Activated effector memory CD4-positive, alpha-beta T cell treated with Interleukin-2 at 50 U/mL for 16 hours (primary cell): ENCODE measurements at regions not wholly inside any gene's neighbourhood (a gene's known extent, or its start where the extent isn't known, plus 50 kb on each side); places are given as distances from the start of the nearest gene placed in this dataset.

ENCODE experiments used
- DNase-seq: peaks from one replicate; pipeline ENCODE4 v3.0.0-alpha.2; 2020

DNA sequence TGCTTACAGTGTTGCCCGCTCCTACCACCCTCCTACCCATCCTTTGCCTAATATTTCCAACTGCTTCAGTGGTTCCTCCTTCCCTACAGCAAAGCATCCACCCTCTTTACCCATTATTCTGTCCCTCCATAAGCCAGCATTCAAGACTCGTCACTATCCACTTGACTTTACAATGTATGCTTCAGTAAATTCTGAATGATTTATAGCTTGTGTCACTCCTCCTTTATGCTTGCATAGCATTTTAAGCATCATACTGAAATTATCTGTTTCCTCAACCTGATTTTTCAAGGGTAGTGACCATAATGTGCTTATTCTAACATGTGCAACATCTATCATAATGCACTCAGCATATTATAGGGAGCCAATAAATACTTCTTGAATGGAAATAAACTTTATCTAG lies 365.5 kb downstream of the RAB28 start:
- DNase-seq: no peak

DNA sequence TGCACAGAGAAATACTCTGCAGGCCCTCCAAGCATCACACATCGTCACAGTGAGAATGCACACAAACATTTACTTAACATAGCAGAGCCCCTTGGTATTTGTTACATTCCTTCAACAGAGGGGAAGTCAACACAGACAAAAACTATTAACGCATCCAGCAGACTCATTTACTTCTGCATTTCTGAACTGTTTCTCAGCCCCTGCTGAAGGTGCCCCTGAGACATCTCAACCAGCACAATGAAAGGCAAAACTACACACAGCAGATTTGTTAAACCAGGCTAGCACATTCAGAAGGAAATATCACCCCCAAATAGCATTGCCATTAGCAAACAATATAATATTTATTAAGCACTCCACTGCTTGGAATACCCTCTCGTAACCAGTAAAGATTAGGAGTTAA lies 367.0 kb downstream of the RAB28 start:
- DNase-seq: no peak

DNA sequence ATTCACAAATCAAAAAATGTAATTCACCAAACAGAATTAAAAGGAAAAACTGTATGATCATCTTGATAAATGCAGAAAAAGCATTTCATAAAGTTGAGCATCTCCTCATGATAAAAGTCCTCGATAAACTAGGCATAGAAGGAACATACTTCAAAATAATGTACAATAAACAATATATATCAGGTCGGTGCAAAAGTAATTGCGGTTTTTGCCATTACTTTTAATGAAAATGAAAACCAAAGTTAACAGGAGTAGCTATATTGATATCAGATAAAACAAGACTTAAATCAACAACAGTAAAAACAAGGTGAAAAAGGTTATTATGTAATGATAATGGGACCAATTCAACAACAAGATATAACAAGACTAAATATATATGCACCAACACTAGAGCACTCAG lies 372.1 kb downstream of the RAB28 start:
- DNase-seq: no peak

DNA sequence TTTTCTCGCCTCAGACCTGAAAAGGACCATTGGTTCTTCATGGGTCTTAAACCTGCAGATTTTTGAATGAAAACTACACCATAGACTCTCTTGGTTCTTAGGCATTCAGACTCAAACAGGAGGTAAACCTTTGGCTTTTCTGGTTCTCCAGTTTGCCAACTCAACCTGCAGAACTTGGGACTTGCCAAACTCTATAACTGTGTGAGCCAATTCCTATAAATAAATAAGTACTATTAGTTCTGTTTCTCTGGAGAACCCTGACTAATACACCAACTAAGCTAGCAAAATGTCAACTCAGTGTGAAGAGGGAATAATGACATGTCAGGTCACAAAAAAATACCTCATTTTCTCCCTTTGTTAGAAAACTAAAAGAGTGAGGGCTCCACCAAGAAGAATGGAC lies 374.6 kb downstream of the RAB28 start:
- DNase-seq: no peak

DNA sequence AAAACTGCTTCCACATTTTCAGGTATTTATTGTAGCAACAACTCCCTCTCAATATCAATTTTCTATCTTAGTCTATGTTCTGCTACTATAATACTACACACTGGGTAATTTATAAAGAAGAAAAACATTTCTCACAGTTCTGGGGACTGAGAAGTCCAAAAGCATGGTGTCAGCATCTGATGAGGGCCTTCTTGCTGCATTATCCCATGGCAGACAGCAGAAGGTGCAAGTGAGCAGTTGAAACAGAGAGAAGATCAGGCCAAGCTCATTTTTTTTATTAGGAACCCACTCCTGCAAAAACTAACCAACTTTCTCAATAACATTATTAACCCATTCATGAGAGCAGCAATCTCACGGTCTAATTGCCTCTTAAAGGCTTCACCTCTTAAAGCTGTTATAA lies 376.0 kb downstream of the RAB28 start:
- no peak for DNase-seq

DNA sequence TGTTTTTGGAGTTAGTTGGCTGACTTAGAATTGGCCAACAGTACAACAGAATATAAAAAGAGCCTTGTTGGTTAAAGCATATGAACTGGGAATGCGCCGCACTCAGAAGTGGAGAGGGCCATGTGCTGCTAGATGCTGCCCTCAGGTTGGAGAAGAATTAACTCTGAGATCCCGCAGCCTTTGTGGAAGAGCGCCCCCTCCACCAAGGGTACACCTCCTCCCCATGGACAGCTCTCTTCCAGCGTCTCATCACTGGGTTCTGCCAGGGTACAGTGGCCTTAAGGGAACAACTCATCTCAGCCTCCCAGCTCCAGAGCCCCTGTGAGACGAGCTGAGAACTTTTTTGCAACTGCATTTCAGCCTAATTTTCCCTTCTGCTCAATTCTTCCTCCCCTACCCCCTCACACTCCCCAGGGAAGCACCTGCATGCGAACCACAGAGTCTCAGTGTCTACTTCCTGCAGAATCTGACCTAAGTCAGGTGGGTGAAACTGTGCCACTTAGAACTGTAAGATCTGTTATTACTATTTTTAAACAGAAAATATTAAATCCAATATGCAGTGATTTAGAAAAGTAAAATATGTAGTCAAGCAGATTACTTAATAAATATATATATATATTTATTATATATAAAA lies 380.6 kb downstream of the RAB28 start:
- DNase-seq: no peak

DNA sequence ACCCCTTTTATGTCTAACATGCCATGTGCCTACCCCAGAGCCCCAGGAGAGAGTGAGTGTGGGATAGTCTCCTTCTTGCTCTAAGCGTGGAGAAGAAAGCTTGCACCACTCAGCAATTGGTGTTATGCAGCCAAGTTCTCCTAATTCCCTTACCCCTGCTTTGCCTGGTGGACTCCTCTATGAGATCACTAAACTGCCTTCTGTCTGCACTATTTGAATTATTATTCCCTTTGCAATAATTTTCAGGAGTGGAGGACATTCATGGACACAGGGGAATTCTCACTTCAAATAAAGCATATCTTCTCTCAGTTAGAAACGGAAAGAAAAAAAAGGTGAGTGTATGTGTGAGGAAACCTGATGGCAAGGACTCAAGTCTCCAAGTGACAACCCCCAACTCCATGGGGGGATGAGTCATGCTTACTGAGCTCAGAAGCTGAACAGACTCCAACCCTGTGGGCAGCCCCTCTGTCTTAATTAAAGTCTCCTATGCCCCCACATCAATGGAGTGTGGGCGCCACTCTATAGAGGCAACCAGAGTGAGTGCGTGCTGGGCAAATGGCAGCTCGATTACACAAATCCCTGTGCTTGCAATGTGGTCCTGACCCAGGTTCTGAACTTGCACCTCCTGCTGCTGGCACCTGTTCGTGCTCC lies 381.9 kb downstream of the RAB28 start:
- no peak for DNase-seq

DNA sequence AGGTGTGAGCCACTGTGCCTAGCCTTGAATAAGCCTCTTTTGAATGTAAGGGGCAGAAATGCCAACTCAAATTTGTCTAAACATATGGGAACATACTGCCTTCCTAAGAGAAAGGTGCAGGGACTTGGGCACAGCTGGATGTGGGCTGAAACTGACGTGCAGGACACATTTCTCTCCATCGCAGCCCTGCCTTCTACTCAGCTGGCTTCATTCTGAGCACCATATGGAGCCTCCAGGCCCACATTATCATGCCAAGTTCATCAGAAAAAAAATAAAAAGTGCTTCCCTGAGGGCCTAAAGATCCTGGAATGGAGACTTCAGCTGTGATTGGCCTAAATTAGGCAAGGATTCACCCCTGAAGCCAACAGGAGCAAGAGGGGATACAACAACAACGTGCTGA lies 386.2 kb downstream of the RAB28 start:
- DNase-seq: no peak

DNA sequence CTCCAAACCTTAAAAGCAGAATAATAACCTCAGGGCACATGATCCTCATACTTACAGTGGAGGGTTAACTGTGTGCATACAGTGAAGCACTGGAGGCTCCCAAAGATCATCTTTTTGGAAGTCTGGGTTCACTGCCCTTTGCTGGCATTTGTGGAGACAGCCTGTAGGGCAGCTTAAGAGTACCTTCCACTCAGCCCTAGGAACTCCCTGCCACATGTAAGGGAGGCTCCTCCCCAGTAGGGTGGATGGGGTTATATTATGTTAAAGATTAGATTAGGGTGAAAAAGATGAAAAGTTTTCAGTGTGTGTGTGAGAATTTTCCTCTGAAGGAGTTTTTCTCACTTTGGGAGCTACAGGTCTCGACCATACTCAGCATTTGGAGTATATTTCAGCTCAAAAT lies 388.4 kb downstream of the RAB28 start:
- no peak for DNase-seq

DNA sequence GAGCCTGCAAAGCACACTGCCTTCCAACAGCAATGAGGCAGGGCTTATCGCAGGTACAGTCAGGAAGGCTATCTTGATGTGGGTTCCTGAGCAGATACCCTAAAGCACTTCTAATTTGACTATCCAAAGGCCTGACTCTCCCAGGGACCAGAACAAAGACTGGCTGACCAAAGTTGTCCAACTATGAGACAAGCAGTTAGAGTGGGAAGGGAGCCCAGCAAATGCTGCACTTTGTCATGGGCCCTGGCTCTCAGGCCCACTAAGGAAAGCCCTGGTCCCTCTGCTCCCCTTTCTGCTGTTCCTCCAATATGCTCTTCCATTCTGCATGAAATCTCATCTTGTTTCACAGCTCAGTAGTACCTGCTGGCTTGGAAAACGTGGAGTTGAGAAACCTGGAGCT lies 391.0 kb downstream of the RAB28 start:
- no peak for DNase-seq

DNA sequence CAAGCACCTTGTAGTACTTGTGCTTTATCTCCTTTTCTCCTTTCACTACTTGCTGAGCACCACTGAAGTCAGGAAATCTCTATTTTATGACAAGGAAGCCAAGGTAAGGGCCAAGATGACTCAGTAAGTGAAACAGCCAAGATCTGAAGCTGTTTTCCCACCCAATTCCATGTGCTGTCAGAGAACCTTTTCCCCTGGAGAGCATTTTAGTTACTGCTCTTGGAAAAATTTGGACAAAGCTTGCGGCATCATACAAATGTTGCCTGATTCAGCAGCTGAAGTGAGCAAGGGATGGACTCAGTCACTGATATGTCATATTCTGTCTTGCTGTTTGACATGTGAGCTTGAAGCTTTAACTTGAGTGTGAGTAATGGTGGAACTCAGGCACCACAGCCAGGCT lies 391.4 kb downstream of the RAB28 start:
- no peak for DNase-seq

DNA sequence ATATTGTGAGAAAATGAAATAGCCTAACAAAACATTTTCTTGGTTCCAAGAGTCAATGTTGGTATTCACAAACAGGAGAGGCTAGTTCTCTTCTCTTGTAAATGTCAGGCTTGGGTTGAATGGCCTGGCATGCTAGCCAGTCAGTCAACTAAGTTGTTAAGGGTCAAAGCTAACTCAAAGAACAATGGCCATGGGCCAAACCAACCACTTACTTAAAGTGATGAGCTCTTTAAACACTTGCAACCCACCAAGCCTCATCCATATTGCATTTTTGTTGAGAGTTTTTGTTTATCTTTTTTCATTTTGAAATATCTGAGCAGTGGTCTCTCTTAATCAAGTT lies 394.5 kb downstream of the RAB28 start:
- DNase-seq: no peak

DNA sequence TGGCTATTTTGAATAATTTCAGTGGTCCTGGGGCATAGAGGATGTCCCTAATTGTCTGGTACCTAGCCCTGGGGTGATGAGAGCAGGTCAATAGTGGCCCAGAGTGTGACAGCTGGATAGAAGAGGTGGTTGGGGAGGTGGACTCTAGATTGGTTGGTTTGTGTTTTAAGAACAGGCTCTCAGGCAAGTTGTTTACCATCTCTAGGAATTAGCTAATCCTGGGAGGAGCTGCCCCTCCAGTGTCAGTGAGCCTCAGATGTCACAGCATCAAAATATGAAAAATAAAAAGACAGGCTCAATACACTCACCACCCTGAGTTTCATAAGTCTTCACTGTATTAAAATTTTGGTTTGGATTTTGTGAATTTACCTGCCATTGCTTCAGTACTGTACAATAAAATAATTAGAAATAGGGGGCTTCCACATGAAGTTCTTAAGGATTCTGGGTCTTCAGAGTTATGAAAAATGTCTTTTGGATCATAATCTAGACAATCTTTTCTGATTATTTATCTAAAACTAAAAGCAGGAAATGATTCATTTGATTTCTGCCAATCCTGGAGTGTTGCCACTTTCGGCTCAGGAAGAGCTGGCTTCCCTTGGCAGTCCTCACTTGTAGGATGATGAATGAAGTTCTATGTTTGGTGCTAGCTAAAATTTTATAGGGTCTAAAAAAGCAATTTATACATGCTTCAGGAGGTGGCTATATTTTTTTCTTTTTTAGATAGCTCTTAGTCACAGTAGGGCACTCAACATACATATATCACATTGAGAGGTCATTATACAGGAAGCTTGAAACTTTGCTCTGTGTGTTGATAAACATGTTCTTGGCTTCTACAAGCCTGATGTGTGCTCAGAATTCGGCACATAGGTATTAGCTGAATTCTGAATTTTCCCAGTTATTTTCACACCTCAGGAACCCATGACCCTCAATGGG lies 395.1 kb downstream of the RAB28 start:
- DNase-seq: no peak

DNA sequence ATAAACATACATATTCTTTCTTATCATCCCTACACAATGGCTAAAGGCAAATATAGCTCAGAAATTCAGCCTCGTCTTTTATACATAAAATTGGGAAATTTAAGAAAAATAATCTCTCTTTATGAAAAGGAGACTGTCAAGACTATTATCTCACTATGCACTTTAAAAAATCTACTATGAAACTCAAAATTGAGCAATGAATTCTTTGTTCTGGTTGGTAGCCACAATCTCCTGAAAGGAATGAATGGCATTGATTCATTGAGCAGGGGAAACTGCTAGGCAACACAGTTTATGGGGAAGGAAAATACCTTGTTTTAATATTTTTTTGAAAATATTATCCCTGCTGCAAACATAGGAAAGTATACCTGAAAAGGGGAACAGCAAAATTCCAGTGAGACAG lies 397.1 kb downstream of the RAB28 start:
- DNase-seq: no peak

DNA sequence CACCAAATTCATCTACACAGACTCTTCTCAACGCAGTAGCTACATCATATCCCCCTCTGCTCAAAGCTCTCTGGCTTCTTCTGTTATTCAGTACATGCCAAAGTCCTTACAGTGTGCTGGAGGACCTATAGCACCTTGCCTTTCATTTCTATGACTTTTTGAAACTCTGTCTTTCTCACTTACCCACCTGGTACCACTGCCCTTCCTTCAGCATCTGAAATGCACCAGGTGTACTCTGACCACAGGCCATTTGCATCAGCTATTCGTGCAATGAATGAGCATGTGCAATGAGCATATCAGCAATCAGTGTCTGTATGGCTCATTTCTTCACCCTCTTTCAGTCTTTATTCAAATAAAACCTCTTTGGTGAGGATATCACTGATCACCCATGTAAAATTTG lies 399.9 kb downstream of the RAB28 start:
- no peak for DNase-seq

DNA sequence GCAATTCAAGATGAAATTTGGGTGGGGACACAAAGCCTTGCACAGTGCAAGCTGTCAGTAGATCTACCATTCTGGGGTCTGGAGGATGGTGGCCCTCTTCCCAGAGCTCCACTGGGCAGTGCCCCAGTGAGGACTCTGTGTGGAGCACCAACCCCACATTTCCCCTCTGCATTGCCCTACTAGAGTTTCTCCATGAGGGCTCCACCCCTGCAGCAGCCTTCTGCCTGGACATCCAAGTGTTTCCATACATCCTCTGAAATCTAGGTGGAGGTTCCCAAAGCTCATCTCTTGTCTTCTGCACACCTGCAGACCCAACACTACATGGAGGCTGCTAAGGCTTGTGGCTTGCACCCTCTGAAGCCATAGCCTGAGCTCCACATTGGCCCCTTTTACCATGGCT lies 402.3 kb downstream of the RAB28 start:
- DNase-seq: no peak

DNA sequence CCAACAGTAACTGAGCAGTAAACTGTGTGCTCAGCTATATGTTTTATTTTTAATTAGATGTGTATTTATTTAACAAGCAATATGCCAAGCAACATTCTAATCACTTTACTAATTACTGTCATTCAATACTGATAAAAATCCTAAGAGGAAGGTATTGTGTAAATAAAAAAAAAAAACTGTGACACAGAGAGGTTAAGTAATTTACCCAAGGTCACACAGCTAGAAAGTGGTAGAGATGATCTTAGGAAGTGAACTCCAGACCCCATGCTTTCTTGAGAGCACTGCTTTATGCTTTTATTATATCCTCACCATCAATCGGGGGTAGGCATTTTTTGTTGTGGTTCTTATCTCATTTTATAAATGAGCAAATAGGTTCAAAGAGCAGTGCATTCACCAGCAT lies 417.1 kb downstream of the RAB28 start:
- no peak for DNase-seq

DNA sequence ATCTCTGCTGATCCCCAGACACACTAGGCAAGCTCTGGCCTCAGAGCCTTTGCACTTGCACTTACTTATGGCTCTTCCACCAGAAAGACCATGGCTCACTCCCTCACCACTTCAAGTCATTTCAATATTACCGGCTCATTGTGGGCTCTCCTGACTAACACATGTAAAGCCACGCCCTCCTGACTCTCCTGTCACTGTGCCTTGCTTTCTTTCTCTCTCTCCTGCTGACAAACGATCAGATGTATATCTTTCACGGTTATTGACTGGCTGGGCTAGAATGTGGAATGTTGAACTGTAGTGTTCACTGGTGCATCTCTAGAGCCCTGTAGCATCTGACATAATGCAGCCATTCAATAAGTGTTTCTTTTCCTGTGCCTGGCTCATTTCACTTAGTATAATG lies 425.1 kb downstream of the RAB28 start:
- no peak for DNase-seq

DNA sequence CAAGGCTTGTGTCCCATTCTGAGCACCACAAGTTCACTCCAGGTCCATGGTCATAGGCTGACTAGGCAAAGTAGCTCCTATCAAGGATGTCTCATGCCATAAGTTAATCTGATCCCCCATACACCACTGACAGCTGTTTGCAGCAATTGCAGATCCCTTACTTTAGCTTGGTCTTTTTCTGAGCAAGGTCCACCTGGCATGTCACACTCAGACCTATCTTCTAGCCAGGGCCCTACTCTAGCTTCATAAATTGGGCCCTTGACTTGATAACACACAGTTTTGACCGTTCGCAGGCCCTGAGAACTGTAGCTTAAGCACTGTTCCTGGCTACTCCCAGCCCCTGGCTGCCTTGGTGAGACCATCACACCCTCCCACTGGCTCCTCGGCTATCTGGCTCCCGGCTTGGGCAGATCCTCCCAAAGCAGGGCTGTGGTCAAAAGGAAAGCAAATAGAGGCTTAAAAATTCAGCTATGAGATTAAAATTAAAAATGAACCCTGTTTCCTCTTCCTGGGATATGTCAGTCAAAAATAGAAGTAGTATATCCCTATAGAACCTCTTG lies 427.4 kb downstream of the RAB28 start:
- no peak for DNase-seq

DNA sequence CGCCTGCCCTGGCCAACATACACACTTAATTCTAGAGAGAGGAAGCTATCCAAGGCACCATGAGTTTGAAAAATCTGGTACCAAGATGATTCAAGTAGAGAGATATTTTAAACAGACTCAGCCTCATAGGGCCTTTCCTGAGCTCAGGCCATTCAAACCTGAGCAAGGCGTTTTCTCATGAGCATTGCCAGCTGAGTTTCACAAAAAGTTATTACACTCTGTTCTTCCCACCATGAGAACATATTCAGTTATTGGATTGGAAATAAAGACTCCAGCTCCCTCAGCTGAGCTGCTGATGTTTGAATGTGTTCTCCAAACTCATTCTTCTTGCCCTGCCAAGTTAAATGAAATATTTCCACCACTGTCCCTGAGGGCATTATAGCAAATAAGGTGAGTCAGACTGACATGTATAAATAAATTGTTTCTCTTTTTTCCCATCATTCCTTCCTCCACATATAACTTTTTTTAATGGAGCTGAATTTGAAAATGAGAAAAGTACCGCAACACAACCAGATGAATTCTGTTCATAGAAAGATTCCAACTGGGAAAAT lies 429.6 kb downstream of the RAB28 start:
- no peak for DNase-seq

DNA sequence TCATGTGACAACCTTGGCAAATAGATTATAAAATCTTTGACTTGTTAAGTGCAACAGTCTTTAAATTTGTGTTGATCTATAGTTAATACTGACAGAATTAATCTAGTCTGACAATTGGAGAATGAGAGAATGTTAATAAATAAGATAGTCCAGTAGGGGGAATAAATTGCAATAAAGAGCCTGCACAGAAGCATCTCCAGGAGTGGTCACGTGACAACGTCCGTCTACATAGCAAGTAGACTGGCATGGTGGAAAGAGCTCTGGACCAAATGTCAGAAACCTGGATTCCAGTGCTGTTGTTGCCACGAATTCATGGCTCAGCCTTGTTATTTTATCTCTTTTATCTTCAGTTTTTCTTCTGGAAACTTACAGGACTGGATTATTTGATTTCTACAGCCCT lies 436.5 kb downstream of the RAB28 start:
- no peak for DNase-seq

DNA sequence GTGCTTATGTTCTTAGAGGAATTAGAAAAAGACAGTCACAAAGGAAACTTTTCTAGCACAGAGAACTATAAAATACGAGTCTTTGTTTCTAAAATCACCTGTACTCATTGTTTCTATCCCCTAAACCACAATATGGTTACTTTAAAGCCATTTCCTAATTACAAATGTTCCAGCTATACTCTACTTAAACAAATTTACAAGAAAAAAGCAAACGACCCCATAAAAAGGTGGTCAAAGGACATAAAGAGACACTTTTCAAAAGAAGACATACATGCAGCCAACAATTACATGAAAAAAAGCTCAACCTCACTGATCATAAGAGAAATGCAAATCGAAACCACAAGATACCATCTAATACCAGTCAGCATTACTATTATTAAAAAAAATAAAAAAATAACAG lies 447.3 kb downstream of the RAB28 start:
- DNase-seq: no peak

DNA sequence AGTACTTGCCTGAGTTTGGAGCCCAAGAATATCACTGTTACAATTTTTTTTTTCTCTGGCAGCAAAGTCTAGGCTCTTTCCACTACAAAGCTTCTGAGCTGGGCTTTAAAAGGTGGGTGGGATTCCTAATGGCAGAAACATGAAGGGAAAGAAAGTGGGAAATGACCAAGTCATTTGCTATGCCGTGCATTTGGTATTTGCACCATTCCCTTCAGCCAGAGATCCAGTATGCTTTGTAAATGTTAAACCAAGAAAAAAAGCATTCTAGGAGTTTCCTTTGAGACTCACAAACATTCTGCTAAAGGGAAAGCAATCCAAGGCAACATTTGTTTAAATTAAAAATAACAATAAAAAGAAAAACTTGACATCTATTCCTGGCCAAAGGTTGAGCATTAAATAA lies 451.2 kb downstream of the RAB28 start:
- DNase-seq: no peak
